ENCODE measurements at regions not wholly inside any gene's neighbourhood (a gene's known extent, or its start where the extent isn't known, plus 50 kb on each side); places are given as distances from the start of the nearest gene placed in this dataset.
A peak's percentile ranks its signal among the peaks of the same experiment; 100 is the strongest.

- H3K27ac ChIP-seq (replicated peaks) = no peak overlapping the region
- H3K9me3 ChIP-seq (replicated peaks) = no peaks in the 10 kb centered on the region
- no peaks in the 10 kb centered on the region for H3K36me3 ChIP-seq
- peaks cover 23% of the 10 kb centered on the region for H3K4me1 ChIP-seq
- peak; percentile 43 for DNase-seq
- no peak overlapping the region for H3K4me3 ChIP-seq
- H3K27me3 ChIP-seq (ENCODE audit: low read depth) = no peaks in the 10 kb centered on the region
- intact Hi-C loops (cut with micrococcal nuclease) = no loop called here
- no peak for TF ChIP-seq CTCF (IDR thresholded peaks at IDR 0.05; ENCODE audit: borderline replicate concordance)
Measured at GRCh38 chr3:72462595-72463011, 385.6 kb downstream of the SHQ1 start.

- Histone ChIP-seq H3K4me1 (peaks cover 23% of the 10 kb centered on the region), H3K36me3 (no peaks in the 10 kb centered on the region), H3K9me3 (replicated peaks) (no peaks in the 10 kb centered on the region), H3K4me3 (no peak overlapping the region), H3K27ac (replicated peaks) (peak overlapping the region; percentile 17), H3K27me3 (ENCODE audit: low read depth) (no peaks in the 10 kb centered on the region)
- intact Hi-C loops (cut with micrococcal nuclease) = no loop called here
- peak; percentile 36 for DNase-seq
- TF ChIP-seq CTCF (IDR thresholded peaks at IDR 0.05; ENCODE audit: borderline replicate concordance) = no peak
Measured at GRCh38 chr3:72461787-72462186, 386.5 kb downstream of the SHQ1 start.

- no peak for TF ChIP-seq CTCF (IDR thresholded peaks at IDR 0.05; ENCODE audit: borderline replicate concordance)
- no peak for DNase-seq
Measured at GRCh38 chr3:72460205-72461174, 387.8 kb downstream of the SHQ1 start.

GRCh38 chr3:72459588-72459987 is 388.7 kb downstream of the SHQ1 start:
- no peaks in the 10 kb centered on the region for H3K36me3 ChIP-seq
- TF ChIP-seq CTCF (IDR thresholded peaks at IDR 0.05; ENCODE audit: borderline replicate concordance) = no peak
- no peak for DNase-seq
- intact Hi-C loops (cut with micrococcal nuclease) = no loop called here
- no peak overlapping the region for H3K27ac ChIP-seq (replicated peaks)
- H3K4me1 ChIP-seq = peaks cover 14% of the 10 kb centered on the region
- no peaks in the 10 kb centered on the region for H3K9me3 ChIP-seq (replicated peaks)
- H3K4me3 ChIP-seq = no peak overlapping the region
- H3K27me3 ChIP-seq (ENCODE audit: low read depth) = no peaks in the 10 kb centered on the region

More at GRCh38 chr3:72460205-72461174, 387.8 kb downstream of the SHQ1 start:
- intact Hi-C loops (cut with micrococcal nuclease) = no loop called here
- H3K36me3 ChIP-seq = no peaks in the 10 kb centered on the region
- H3K4me3 ChIP-seq = no peak overlapping the region
- H3K9me3 ChIP-seq (replicated peaks) = no peaks in the 10 kb centered on the region
- H3K27ac ChIP-seq (replicated peaks) = no peak overlapping the region
- H3K27me3 ChIP-seq (ENCODE audit: low read depth) = no peaks in the 10 kb centered on the region
- H3K4me1 ChIP-seq = peaks cover 15% of the 10 kb centered on the region

- no peak for TF ChIP-seq CTCF (IDR thresholded peaks at IDR 0.05; ENCODE audit: borderline replicate concordance)
- intact Hi-C loops (cut with micrococcal nuclease) = no loop called here
Measured at GRCh38 chr3:72458375-72458774, 389.9 kb downstream of the SHQ1 start.

More at GRCh38 chr3:72458375-72458774, 389.9 kb downstream of the SHQ1 start:
- Histone ChIP-seq H3K9me3 (replicated peaks) (no peaks in the 10 kb centered on the region), H3K36me3 (no peaks in the 10 kb centered on the region), H3K27ac (replicated peaks) (no peak overlapping the region), H3K27me3 (ENCODE audit: low read depth) (no peaks in the 10 kb centered on the region), H3K4me3 (no peak overlapping the region), H3K4me1 (peaks cover 14% of the 10 kb centered on the region)
- DNase-seq = no peak
